Mucosa of rectum (tissue), 2 donors: ENCODE measurements at regions not wholly inside any gene's neighbourhood (a gene's known extent, or its start where the extent isn't known, plus 50 kb on each side); places are given as distances from the start of the nearest gene placed in this dataset.

Experiments
- H3K27ac ChIP-seq, 2 donors: one replicate each; pipeline ENCODE4 v1.7.0; 2013; ENCODE audit warnings: inconsistent platforms in 2 of 2, low read depth in 2 of 2, low read length in 2 of 2
- H3K27me3 ChIP-seq, 2 donors: one replicate each; pipeline ENCODE4 v1.7.0; 2013; ENCODE audit warnings: low read length in 2 of 2; ENCODE audit not compliant: control insufficient read depth in 2 of 2, insufficient read depth in 2 of 2
- H3K36me3 ChIP-seq, 2 donors: one replicate each; pipeline ENCODE4 v1.7.0; 2013; ENCODE audit warnings: low read length in 2 of 2; ENCODE audit not compliant: control insufficient read depth in 2 of 2, insufficient read depth in 2 of 2
- H3K4me1 ChIP-seq, 2 donors: one replicate each; pipeline ENCODE4 v1.7.0; 2013; ENCODE audit warnings: low read length in 2 of 2, mild to moderate bottlenecking in 1 of 2; ENCODE audit not compliant: control insufficient read depth in 2 of 2, insufficient read depth in 2 of 2
- H3K4me3 ChIP-seq, 2 donors: one replicate each; pipeline ENCODE4 v1.7.0; 2013; ENCODE audit warnings: low read length in 2 of 2
- H3K9ac ChIP-seq, 2 donors: one replicate each; pipeline ENCODE4 v1.7.0; 2013; ENCODE audit warnings: low read length in 2 of 2, low read depth in 1 of 2, mild to moderate bottlenecking in 1 of 2
- H3K9me3 ChIP-seq, 2 donors: one replicate each; pipeline ENCODE4 v1.7.0; 2013; ENCODE audit warnings: low read length in 2 of 2; ENCODE audit not compliant: control insufficient read depth in 2 of 2
- donor health status: healthy.
- donor health status: Normal muscosa, but diverticular disease.

DNA sequence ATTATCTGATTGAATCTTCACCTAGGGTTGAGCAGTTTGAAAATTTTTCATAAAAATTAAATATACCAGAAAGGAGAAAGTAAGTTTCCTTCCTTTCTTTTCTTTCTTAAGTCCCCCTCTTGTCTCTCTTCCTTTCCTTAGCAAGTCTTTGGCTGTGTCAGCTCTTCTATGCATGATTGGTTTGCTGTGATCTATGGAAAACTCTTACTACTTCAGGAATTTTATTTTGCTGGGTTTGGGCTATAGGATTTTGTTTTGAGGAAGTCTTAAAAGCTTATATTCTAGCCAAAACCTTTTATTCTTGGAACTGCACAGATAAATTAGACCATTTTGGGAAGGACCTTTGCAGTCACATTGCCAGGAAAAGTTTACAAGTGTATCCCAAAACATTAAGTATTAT lies 173.4 kb upstream of the CITED2 start:
- H3K27ac ChIP-seq, result no peak overlapping the region
- no peaks in the 10 kb centered on the region for H3K27me3 ChIP-seq
- no peaks in the 10 kb centered on the region for H3K36me3 ChIP-seq
- peaks cover 0 to 7% of the 10 kb centered on the region in 2 donors for H3K4me1 ChIP-seq
- H3K9ac ChIP-seq, result no peak overlapping the region
- no peak overlapping the region for H3K4me3 ChIP-seq
- H3K9me3 ChIP-seq, result no peaks in the 10 kb centered on the region

DNA sequence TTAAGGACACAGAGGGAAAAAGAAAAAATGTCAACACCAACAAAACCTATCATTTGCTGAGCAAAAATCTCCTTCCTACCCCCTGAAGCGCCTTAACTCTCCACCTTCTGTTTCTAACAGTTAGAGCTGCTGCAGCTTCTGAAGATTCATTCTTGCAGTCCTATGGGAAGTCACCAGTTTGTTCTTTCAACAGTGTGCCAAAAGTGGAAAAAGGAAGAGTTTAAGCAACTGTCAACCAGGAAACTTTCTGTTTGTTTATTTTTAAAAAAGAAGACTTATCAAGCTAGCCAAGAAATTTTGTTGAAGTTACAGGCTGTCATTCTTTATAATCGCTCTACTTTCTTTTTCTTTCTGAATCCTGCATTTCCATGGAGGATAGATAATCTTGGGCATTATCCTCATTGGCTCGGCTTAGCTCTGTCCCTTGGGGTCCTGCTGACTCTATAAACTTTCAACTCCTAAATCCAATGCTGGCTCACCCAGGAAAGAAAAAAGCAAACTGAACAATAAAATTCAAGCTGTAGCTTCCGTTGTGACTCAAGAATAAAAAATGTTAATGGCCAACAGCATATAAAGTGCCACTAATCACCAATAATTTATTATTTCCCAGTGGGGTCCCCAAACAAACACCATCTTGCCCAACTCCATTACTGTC lies 172.8 kb upstream of the CITED2 start:
- H3K27me3 ChIP-seq, result no peaks in the 10 kb centered on the region

DNA sequence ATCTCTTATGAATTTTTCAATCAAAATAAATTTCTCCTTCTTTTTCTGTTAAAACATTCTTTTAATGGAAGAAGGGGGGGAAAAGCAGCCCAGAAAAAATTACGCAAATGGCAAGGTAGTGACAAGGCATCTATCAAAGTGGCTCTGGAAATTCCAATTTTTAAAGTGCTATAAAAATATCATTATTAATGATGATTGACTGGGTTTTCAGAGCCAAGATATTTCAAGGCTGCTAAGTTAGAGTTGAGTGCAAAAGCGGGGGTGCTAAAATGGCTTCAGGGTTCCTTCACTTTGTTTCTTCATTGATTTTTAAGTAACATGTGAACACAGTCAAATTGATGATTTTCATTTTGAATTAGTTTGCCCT lies 171.6 kb upstream of the CITED2 start:
- no peaks in the 10 kb centered on the region for H3K9me3 ChIP-seq
- peaks cover 0 to 7% of the 10 kb centered on the region in 2 donors for H3K4me1 ChIP-seq
- no peaks in the 10 kb centered on the region for H3K27me3 ChIP-seq
- no peak overlapping the region for H3K9ac ChIP-seq
- H3K4me3 ChIP-seq, result no peak overlapping the region
- H3K36me3 ChIP-seq, result no peaks in the 10 kb centered on the region
- no peak overlapping the region for H3K27ac ChIP-seq

More for the DNA sequence above, 172.8 kb upstream of the CITED2 start:
- Histone ChIP-seq H3K27ac (peak overlapping the region in 1 of 2 donors; percentile 0), H3K4me1 (peaks cover 0 to 7% of the 10 kb centered on the region in 2 donors), H3K36me3 (no peaks in the 10 kb centered on the region), H3K4me3 (no peak overlapping the region), H3K9me3 (no peaks in the 10 kb centered on the region), H3K9ac (no peak overlapping the region)

DNA sequence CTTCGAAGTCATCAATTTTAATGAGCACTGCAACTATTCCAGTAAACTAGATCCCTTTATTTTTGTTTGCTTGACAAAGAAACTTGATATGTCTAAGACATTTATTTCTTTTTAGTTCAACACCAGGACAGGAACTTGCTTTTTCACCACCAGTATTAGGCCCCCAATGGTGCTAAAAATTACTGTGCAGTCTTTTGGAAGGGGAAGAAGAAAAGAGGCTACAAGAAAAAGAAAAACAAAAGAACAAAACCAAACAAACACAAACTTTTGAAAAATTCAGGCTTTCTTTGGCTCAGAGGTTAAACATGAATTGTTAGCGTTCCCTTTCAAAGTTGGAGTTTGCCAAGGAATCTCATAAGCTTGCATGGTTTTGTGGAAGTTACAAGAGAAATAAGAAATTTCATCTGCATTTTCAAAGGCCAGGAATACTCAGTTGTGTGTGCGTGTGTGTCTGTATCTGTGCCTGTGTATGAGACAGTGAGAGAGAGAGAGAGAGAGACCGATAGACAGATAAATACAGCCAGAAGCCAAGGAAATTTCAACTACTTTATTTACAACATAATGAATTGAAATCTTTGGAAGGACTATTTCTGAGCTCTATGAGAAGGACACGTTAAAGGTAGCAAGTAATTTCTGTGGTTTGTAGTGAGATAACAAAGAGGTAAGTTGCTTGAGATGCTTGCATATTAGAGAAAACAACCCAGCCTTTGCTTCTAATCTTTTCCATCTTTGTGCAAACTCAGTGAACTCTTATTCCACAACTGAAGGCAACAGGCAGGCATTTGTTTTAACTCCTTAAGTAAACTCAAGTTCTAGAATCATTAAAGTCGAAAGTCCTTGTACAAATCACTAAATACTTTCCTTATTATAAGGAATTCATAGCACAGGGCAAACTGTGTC lies 171.0 kb upstream of the CITED2 start:
- Histone ChIP-seq H3K4me3 (no peak overlapping the region), H3K4me1 (peaks cover 0 to 7% of the 10 kb centered on the region in 2 donors), H3K27ac (no peak overlapping the region), H3K27me3 (no peaks in the 10 kb centered on the region), H3K9me3 (no peaks in the 10 kb centered on the region), H3K36me3 (no peaks in the 10 kb centered on the region), H3K9ac (no peak overlapping the region)

DNA sequence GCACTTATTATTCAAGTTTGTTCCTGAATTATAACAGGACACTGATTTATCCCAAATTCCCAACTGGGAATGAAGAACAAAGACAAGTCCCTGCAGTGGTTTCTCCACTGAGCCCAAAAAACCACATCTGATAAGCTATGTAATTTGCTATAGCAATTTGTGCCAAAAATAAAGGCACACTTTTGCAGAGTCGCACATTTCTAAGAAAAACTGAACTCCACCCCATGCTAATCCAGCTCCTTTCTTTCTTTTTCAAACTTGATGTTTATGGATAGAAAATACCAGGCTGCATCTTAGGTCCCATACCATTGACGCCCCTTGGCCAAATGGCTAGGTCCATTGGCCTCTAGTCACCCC lies 170.2 kb upstream of the CITED2 start:
- H3K36me3 ChIP-seq, result no peaks in the 10 kb centered on the region
- no peak overlapping the region for H3K27ac ChIP-seq
- H3K4me1 ChIP-seq, result peaks cover 0 to 7% of the 10 kb centered on the region in 2 donors
- no peak overlapping the region for H3K9ac ChIP-seq
- H3K9me3 ChIP-seq, result no peaks in the 10 kb centered on the region
- no peak overlapping the region for H3K4me3 ChIP-seq
- H3K27me3 ChIP-seq, result no peaks in the 10 kb centered on the region

DNA sequence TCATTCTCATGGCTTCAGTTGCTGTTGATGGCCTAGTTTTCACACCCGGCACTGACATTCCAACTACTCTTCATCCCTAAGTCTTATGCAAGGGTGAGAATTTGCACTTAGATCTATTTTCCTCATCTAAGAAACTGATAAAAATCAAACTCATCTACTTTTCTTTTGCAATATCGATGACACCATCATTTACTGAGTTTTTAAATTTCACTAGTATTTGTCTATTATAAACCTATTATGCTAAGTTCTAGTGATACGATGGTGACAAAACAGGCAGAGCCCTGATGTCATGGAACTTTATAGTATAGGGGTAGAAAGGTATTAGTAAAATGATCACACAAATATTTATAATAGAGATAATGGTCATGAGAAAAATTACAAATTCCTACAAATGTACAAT lies 167.9 kb upstream of the CITED2 start:
- H3K9ac ChIP-seq, result no peak overlapping the region
- H3K9me3 ChIP-seq, result no peaks in the 10 kb centered on the region
- H3K4me3 ChIP-seq, result no peak overlapping the region
- H3K27me3 ChIP-seq, result no peaks in the 10 kb centered on the region
- H3K4me1 ChIP-seq, result peaks cover 2 to 8% of the 10 kb centered on the region in 2 donors
- H3K36me3 ChIP-seq, result no peaks in the 10 kb centered on the region
- H3K27ac ChIP-seq, result no peak overlapping the region

DNA sequence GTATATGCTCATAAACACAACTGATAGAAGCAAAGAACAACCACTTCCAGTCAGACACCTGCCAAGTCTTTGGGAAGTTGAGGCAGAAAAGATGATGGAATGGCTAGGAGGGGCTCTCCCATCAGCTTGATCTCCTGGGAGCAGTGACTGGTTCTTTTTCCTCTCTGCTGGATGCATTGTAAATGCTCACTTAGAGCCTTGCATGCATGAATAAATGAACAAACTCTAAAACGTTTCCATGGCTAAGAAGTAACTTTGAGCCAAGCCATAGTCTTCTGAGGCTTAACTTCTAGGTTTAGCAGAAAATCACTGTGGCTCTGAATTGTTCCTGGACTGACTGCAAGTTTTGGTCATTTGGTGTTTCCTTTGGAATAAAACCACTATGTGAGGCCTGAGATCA lies 166.4 kb upstream of the CITED2 start:
- Histone ChIP-seq H3K27ac (peak overlapping the region in 1 of 2 donors; percentile 28), H3K27me3 (no peaks in the 10 kb centered on the region)

DNA sequence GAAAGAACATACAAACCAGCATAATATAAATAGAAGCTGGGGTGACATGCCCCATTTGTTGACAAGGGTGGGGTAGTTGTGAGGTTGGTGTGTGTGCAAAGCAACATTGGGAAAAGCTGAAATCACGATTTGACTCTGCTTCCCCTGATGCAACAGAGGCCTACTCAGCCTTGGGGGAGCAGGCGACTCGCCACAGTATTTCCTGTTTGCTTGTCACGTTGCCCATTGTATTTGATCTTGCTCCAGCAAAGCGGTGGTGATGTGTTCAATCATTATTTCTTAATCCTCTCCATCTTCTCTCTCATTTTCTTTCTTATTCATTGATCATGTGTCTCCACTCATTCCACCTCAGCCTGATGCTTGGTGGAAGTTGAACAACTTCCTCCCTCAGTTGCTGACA lies 165.8 kb upstream of the CITED2 start:
- H3K27ac ChIP-seq, result peak overlapping the region; percentile 13 to 28
- no peaks in the 10 kb centered on the region for H3K36me3 ChIP-seq
- H3K27me3 ChIP-seq, result no peaks in the 10 kb centered on the region
- H3K4me1 ChIP-seq, result peaks cover 9 to 10% of the 10 kb centered on the region in 2 donors
- no peaks in the 10 kb centered on the region for H3K9me3 ChIP-seq
- no peak overlapping the region for H3K9ac ChIP-seq
- H3K4me3 ChIP-seq, result no peak overlapping the region

More for the DNA sequence above, 166.4 kb upstream of the CITED2 start:
- Histone ChIP-seq H3K4me1 (peaks cover 6 to 11% of the 10 kb centered on the region in 2 donors), H3K4me3 (no peak overlapping the region), H3K9me3 (no peaks in the 10 kb centered on the region), H3K9ac (no peak overlapping the region), H3K36me3 (no peaks in the 10 kb centered on the region)

DNA sequence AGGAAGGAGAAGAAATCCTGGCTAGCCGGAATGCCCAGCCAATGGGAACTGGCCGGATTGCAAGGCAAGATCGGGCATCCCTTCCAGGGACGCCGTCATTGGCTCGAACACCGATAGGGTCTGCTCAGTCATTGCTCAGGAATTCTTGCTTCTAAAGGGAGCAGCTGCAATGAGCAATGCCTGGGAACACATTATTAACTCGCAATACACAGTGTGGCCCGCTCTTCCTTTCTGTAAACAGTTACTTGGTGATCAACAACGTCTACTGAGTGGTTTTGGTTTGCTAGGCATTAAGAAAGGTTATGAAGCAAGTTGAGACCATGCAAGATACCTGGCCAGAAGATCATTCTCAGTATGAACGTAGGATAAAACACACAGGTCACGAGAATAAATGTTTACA lies 165.4 kb upstream of the CITED2 start:
- no peaks in the 10 kb centered on the region for H3K9me3 ChIP-seq
- H3K4me3 ChIP-seq, result no peak overlapping the region
- no peak overlapping the region for H3K9ac ChIP-seq
- no peaks in the 10 kb centered on the region for H3K27me3 ChIP-seq
- peaks cover 9 to 12% of the 10 kb centered on the region in 2 donors for H3K4me1 ChIP-seq
- no peaks in the 10 kb centered on the region for H3K36me3 ChIP-seq
- H3K27ac ChIP-seq, result peak overlapping the region in 1 of 2 donors; percentile 13

DNA sequence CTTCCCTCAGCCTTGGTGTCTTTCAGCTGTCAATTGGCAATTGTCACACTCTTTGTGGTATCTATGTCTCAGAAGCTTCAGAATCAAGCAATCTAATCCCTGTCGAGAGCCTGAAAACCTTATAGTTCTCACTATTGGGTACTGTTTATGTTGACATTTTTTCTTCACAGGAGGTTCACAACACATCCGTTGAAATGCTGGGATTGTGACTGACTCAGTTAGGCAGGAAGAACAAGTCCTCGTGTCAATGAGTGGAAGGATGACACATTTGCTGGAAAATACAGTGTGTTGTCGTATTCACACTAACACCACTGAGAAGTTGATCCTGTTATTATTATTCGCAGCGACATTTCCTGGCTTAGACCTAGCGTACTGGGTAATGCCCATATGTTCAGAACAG lies 163.9 kb upstream of the CITED2 start:
- Histone ChIP-seq H3K4me1 (peaks cover 18 to 25% of the 10 kb centered on the region in 2 donors), H3K4me3 (no peak overlapping the region), H3K9me3 (no peaks in the 10 kb centered on the region), H3K27ac (peak overlapping the region in 1 of 2 donors; percentile 80), H3K36me3 (no peaks in the 10 kb centered on the region), H3K27me3 (no peaks in the 10 kb centered on the region), H3K9ac (no peak overlapping the region)
